OCI-LY1 (cell line): ENCODE measurements at regions not wholly inside any gene's neighbourhood (a gene's known extent, or its start where the extent isn't known, plus 50 kb on each side); places are given as distances from the start of the nearest gene placed in this dataset.

Experiments
- H2AFZ ChIP-seq: fragments of 200-600 bp; sonication (generic), shearing (Covaris generic); 2 replicates; pipeline ENCODE4 v1.6.0; 2014; ENCODE audit warnings: antibody characterized with exemption, mild to moderate bottlenecking, low read length
- H3F3A ChIP-seq: fragments of 200-600 bp; sonication (generic), shearing (Covaris generic); 2 replicates; pipeline ENCODE4 v1.6.0; 2014; ENCODE audit warnings: mild to moderate bottlenecking, antibody characterized with exemption, low read length, moderate library complexity; ENCODE audit not compliant: insufficient read depth
- H3K27ac ChIP-seq: fragments of 200-600 bp; sonication (generic); 2 replicates; pipeline ENCODE4 v1.5.1; 2014; ENCODE audit warnings: low read length, mixed run types, mild to moderate bottlenecking, low read depth; ENCODE audit not compliant: poor library complexity, severe bottlenecking
- H3K27me3 ChIP-seq: fragments of 200-600 bp; sonication (generic); 2 replicates; pipeline ENCODE4 v1.6.0; 2014; ENCODE audit warnings: antibody characterized with exemption, mild to moderate bottlenecking, low read length, moderate library complexity; ENCODE audit not compliant: insufficient read depth
- H3K36me3 ChIP-seq: fragments of 200-600 bp; sonication (generic); 2 replicates; pipeline ENCODE4 v1.6.1; 2014; ENCODE audit warnings: mild to moderate bottlenecking, antibody characterized with exemption, low read length, moderate library complexity, mixed read lengths; ENCODE audit not compliant: insufficient read depth
- H3K4me1 ChIP-seq: fragments of 200-600 bp; sonication (generic); 2 replicates; pipeline ENCODE4 v1.5.1; 2014; ENCODE audit warnings: mild to moderate bottlenecking, low read length, moderate library complexity; ENCODE audit not compliant: insufficient read depth, severe bottlenecking
- H3K4me2 ChIP-seq: fragments of 200-600 bp; sonication (generic), shearing (Covaris generic); 2 replicates; pipeline ENCODE4 v1.6.1; 2014; ENCODE audit warnings: low read length
- H3K4me3 ChIP-seq: fragments of 200-600 bp; sonication (generic); 2 replicates; pipeline ENCODE4 v1.5.1; 2014; ENCODE audit warnings: low read length, low read depth, mild to moderate bottlenecking, mixed read lengths; ENCODE audit not compliant: poor library complexity, severe bottlenecking
- H3K79me2 ChIP-seq: fragments of 200-600 bp; shearing (Covaris generic); 2 replicates; pipeline ENCODE4 v1.6.1; 2016; ENCODE audit warnings: mixed run types, low read length, mixed read lengths; ENCODE audit not compliant: insufficient read depth
- H3K9ac ChIP-seq: fragments of 200-600 bp; sonication (generic), shearing (Covaris generic); 2 replicates; pipeline ENCODE4 v1.6.1; 2014; ENCODE audit warnings: mild to moderate bottlenecking, low read length, mixed read lengths
- H3K9me2 ChIP-seq: fragments of 200-600 bp; sonication (generic), shearing (Covaris generic); 2 replicates; pipeline ENCODE4 v1.6.1; 2014; ENCODE audit warnings: low read depth, mild to moderate bottlenecking, low read length, mixed read lengths
- H3K9me3 ChIP-seq: fragments of 200-600 bp; shearing (Covaris generic); 2 replicates; pipeline ENCODE4 v1.6.1; 2014; ENCODE audit warnings: low read length, mixed read lengths
- H4K20me1 ChIP-seq: fragments of 200-600 bp; sonication (generic), shearing (Covaris generic); 2 replicates; pipeline ENCODE4 v1.6.0; 2016; ENCODE audit warnings: mild to moderate bottlenecking, low read length; ENCODE audit not compliant: insufficient read depth
- CTCF ChIP-seq: fragments of 200-600 bp; sonication (generic), shearing (Covaris generic); IDR thresholded peaks from 2 replicates; pipeline ENCODE4 v1.5.1; 2017; ENCODE audit warnings: mild to moderate bottlenecking, antibody characterized with exemption, low read length, moderate library complexity, mixed read lengths
- EZH2 ChIP-seq: fragments of 200-600 bp; sonication (generic), shearing (Covaris generic); IDR thresholded peaks from 2 replicates; pipeline ENCODE4 v1.8.0; 2017; ENCODE audit warnings: borderline replicate concordance, mixed run types, mild to moderate bottlenecking, antibody characterized with exemption, low read length, moderate library complexity, mixed read lengths

GRCh38 chr10:85377029-85377806, 989.4 kb downstream of the GRID1 start:
- H3K36me3 ChIP-seq: no peaks in the 10 kb centered on the region
- H3K4me1 ChIP-seq: no peaks in the 10 kb centered on the region
- no peak overlapping the region for H3K9ac ChIP-seq
- H2AFZ ChIP-seq: no peak overlapping the region
- H3F3A ChIP-seq: no peaks in the 10 kb centered on the region
- no peak for TF ChIP-seq EZH2
- TF ChIP-seq CTCF: no peak
- no peaks in the 10 kb centered on the region for H3K27me3 ChIP-seq
- H3K4me2 ChIP-seq: no peak overlapping the region
- no peak overlapping the region for H3K4me3 ChIP-seq
- H3K79me2 ChIP-seq: no peaks in the 10 kb centered on the region
- H3K9me3 ChIP-seq: no peaks in the 10 kb centered on the region
- H4K20me1 ChIP-seq: no peaks in the 10 kb centered on the region
- no peaks in the 10 kb centered on the region for H3K9me2 ChIP-seq
- H3K27ac ChIP-seq: no peak overlapping the region

GRCh38 chr10:85379338-85379737, 987.3 kb downstream of the GRID1 start:
- Histone ChIP-seq H3K9me3 (no peaks in the 10 kb centered on the region), H3K9me2 (no peaks in the 10 kb centered on the region), H4K20me1 (no peaks in the 10 kb centered on the region), H3K4me3 (no peak overlapping the region), H3K79me2 (no peaks in the 10 kb centered on the region), H3K27ac (no peak overlapping the region), H3K27me3 (no peaks in the 10 kb centered on the region), H3F3A (no peaks in the 10 kb centered on the region), H3K4me2 (no peak overlapping the region), H3K4me1 (no peaks in the 10 kb centered on the region), H2AFZ (no peak overlapping the region), H3K36me3 (no peaks in the 10 kb centered on the region), H3K9ac (no peak overlapping the region)
- TF ChIP-seq EZH2 (no peak), CTCF (no peak)

- no peak overlapping the region for H3K9ac ChIP-seq
- H4K20me1 ChIP-seq: no peaks in the 10 kb centered on the region
- H3K36me3 ChIP-seq: no peaks in the 10 kb centered on the region
- TF ChIP-seq EZH2 (no peak), CTCF (no peak)
- H3F3A ChIP-seq: no peaks in the 10 kb centered on the region
- H3K27me3 ChIP-seq: no peaks in the 10 kb centered on the region
- no peaks in the 10 kb centered on the region for H3K9me3 ChIP-seq
- no peak overlapping the region for H3K27ac ChIP-seq
- no peak overlapping the region for H2AFZ ChIP-seq
- H3K4me1 ChIP-seq: no peaks in the 10 kb centered on the region
- no peak overlapping the region for H3K4me2 ChIP-seq
- no peaks in the 10 kb centered on the region for H3K79me2 ChIP-seq
- H3K4me3 ChIP-seq: no peak overlapping the region
- H3K9me2 ChIP-seq: no peaks in the 10 kb centered on the region
Observed at GRCh38 chr10:85400981-85401695, 965.5 kb downstream of the GRID1 start.
